Fibroblast of the aortic adventitia (primary cell): ENCODE measurements at regions not wholly inside any gene's neighbourhood (a gene's known extent, or its start where the extent isn't known, plus 50 kb on each side); places are given as distances from the start of the nearest gene placed in this dataset.

Experiments used
- DNase-seq: peaks from one replicate; pipeline ENCODE4 v3.0.0-alpha.2; 2010; ENCODE audit warnings: low read depth
- H3K4me3 ChIP-seq: 2 replicates; pipeline ENCODE4 v1.5.1; 2011; ENCODE audit warnings: low read depth, mild to moderate bottlenecking, control low read depth, low read length, moderate library complexity
- CTCF ChIP-seq: IDR thresholded peaks from 2 replicates; pipeline ENCODE4 v1.5.1; 2011; ENCODE audit warnings: mild to moderate bottlenecking, low read length, control low read depth, inconsistent platforms; ENCODE audit not compliant: insufficient read depth

GRCh38 chr1:244197851-244198375 is 146.8 kb downstream of the ZBTB18 start:
- DNase-seq = peak; percentile 7
- TF ChIP-seq CTCF = no peak
- no peak overlapping the region for H3K4me3 ChIP-seq

GRCh38 chr1:244199902-244200301 is 148.8 kb downstream of the ZBTB18 start:
- no peak for DNase-seq
- no peak overlapping the region for H3K4me3 ChIP-seq
- TF ChIP-seq CTCF = no peak

- TF ChIP-seq CTCF = no peak
- H3K4me3 ChIP-seq = no peak overlapping the region
- no peak for DNase-seq
These were observed 149.5 kb downstream of the ZBTB18 start for GRCh38 chr1:244200596-244200995.

- H3K4me3 ChIP-seq = no peak overlapping the region
- TF ChIP-seq CTCF = no peak
- DNase-seq = no peak
These were observed 150.7 kb downstream of the ZBTB18 start for GRCh38 chr1:244201750-244202149.

- no peak overlapping the region for H3K4me3 ChIP-seq
- no peak for DNase-seq
- TF ChIP-seq CTCF = no peak
These were observed 152.9 kb downstream of the ZBTB18 start for GRCh38 chr1:244204004-244204403.

- H3K4me3 ChIP-seq = no peak overlapping the region
- no peak for TF ChIP-seq CTCF
- no peak for DNase-seq
These were observed 154.1 kb downstream of the ZBTB18 start for GRCh38 chr1:244205171-244205570.

GRCh38 chr1:244205906-244206305 is 154.8 kb downstream of the ZBTB18 start:
- TF ChIP-seq CTCF = no peak

More at GRCh38 chr1:244205906-244206305, 154.8 kb downstream of the ZBTB18 start:
- H3K4me3 ChIP-seq = no peak overlapping the region
- DNase-seq = no peak
